ENCODE measurements at regions not wholly inside any gene's neighbourhood (a gene's known extent, or its start where the extent isn't known, plus 50 kb on each side); places are given as distances from the start of the nearest gene placed in this dataset.

DNA sequence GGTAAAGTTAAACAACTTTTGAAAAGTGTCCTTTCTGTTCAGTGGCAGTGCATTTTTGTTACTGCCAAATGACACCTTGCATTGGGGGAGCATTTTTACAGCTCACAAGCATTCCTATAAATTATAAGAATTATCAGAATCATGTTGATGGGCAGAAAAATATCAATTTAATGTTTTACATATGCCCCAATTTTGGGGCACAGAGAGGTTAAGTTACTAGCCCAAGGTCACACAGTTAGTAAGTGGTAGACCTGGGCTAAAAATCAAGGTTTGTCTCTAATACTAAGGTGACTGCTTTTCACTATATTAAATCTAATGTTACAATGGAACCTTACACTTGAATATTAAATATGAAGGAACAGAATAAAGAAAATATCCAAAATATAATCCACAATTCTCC is 180.1 kb upstream of the IVNS1ABP start:
- Mint-ChIP-seq H3K36me3 (ENCODE audit: low read depth) (no peaks in the 10 kb centered on the region), H3K9me3 (no peaks in the 10 kb centered on the region), H3K27ac (no peak overlapping the region), H3K27me3 (no peaks in the 10 kb centered on the region), H3K4me3 (no peak overlapping the region), H3K4me1 (peaks cover 23% of the 10 kb centered on the region)
- no peak for DNase-seq
- no peak for ATAC-seq

DNA sequence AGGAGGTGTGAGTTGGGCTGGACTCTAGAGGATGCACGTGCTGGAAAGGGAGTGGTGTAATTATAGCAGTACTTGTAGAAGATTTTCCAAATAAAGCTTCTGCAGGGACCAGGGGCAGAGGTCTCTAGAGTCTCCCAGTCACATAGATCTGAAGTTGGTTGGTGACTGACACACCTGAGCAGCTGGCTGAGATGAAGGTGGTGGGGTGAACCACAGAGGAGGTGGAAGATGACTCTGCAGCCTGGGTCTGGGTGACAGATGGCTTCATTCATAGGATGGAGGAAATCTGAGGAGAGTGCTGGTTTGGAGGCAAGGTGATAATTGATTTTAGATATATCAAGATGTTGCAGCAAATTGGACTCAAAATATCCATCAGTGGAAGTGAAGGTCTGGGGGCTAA is 178.9 kb upstream of the IVNS1ABP start:
- no peaks in the 10 kb centered on the region for H3K36me3 Mint-ChIP-seq (ENCODE audit: low read depth)
- H3K9me3 Mint-ChIP-seq: no peaks in the 10 kb centered on the region
- no peak overlapping the region for H3K27ac Mint-ChIP-seq

DNA sequence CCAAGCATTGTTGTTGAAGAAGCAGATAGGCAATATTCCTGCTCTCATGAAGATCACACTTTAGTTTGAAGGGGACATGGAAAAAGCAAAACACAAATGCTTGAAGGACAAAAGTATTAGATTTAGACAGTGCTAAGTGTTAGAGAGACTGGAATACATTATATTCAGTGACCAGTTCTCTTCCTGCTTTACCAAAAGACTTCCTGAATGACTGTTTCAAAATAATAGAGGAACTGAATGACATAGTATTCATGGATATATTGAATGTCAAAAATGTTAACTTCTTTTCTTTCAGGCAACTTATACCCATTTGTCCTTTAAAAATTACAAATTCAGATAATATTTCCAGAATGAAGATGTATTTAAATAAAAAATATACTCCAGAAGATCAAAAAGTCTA is 178.0 kb upstream of the IVNS1ABP start:
- ATAC-seq (no peak), DNase-seq (no peak)
- H3K27me3 Mint-ChIP-seq: no peaks in the 10 kb centered on the region
- no peaks in the 10 kb centered on the region for H3K9me3 Mint-ChIP-seq
- H3K36me3 Mint-ChIP-seq (ENCODE audit: low read depth): no peaks in the 10 kb centered on the region
- H3K4me1 Mint-ChIP-seq: peaks cover 10% of the 10 kb centered on the region
- H3K4me3 Mint-ChIP-seq: no peak overlapping the region
- H3K27ac Mint-ChIP-seq: no peak overlapping the region

More for the DNA sequence above, 178.9 kb upstream of the IVNS1ABP start:
- DNase-seq (no peak), ATAC-seq (no peak)
- H3K4me3 Mint-ChIP-seq: no peak overlapping the region
- peaks cover 19% of the 10 kb centered on the region for H3K4me1 Mint-ChIP-seq
- H3K27me3 Mint-ChIP-seq: no peaks in the 10 kb centered on the region

DNA sequence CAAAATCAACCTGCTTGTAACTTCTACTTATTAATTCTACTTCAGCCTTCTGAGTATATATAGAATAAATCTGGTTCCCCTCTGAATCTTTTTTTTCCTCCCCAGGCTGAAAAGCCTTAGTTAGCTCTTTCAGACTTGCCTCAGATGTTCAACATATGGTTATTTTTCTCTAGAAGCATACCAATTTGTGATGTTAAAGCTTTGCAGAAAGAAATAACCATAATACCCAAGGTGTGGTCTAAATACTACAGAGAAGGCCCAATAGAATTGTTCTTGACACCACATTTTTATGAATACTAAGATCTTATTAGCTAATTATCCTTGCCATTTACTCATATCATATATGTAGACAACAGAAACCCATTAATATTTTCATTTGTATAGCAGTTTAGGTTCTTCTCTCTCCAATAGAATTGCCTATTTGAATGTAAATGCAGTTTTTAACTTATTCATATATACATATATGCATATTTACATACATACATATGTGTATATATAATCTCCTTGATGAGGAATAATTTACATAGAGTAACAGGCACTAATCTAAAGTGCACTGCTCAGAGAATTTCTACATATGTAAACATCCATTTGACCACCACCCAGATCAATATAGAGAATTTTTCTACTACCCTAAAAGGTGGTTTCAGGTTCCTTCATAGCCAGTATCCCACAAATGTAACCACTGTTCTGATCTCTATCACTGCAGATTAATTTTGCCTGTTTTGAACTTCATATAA is 175.2 kb upstream of the IVNS1ABP start:
- Mint-ChIP-seq H3K27me3 (no peaks in the 10 kb centered on the region), H3K27ac (no peak overlapping the region), H3K9me3 (no peaks in the 10 kb centered on the region), H3K36me3 (ENCODE audit: low read depth) (no peaks in the 10 kb centered on the region), H3K4me1 (no peaks in the 10 kb centered on the region), H3K4me3 (no peak overlapping the region)
- no peak for DNase-seq
- ATAC-seq: no peak

DNA sequence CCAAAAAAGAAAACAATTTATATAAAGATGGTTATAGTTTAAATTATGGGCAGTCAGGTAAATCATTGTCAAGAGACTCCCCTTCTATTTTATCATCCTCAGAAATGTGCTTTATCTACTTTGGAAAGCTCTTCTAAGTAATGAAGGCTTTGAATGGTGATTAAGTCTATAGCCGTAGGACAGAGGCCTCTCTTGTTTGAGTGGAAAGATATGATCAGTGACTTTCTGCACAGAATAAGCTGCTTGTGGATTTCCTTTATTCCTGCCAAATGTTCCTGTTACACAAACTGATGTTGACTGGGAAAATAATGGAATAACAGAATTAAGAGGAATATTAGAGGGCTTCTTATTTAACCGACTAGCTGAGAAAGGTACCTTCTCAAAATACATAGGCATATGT is 174.6 kb upstream of the IVNS1ABP start:
- Mint-ChIP-seq H3K9me3 (no peaks in the 10 kb centered on the region), H3K4me3 (no peak overlapping the region), H3K27ac (no peak overlapping the region), H3K27me3 (no peaks in the 10 kb centered on the region), H3K36me3 (ENCODE audit: low read depth) (no peaks in the 10 kb centered on the region), H3K4me1 (no peaks in the 10 kb centered on the region)
- DNase-seq: no peak
- ATAC-seq: no peak

DNA sequence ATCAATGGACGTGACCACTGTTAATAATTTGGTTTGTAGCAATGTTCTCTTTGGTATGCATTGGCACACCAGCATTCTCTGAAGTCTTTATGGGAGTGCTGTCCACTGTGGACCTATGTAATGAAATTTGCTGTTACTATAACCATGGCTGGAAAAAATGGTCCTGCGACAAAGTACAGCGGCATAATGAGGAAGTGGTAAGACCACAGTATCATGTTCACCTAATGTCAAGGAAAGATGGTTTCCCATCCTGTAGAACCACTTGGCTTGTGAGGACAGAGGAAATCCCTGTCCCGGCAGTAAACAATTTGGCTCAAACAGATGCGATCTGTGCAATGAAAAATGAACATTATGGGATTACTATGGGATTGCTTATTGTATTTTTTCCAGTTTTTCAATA is 173.9 kb upstream of the IVNS1ABP start:
- no peaks in the 10 kb centered on the region for H3K4me1 Mint-ChIP-seq
- DNase-seq (no peak), ATAC-seq (no peak)
- H3K9me3 Mint-ChIP-seq: no peaks in the 10 kb centered on the region
- H3K4me3 Mint-ChIP-seq: no peak overlapping the region
- H3K27me3 Mint-ChIP-seq: no peaks in the 10 kb centered on the region
- no peaks in the 10 kb centered on the region for H3K36me3 Mint-ChIP-seq (ENCODE audit: low read depth)
- H3K27ac Mint-ChIP-seq: no peak overlapping the region

DNA sequence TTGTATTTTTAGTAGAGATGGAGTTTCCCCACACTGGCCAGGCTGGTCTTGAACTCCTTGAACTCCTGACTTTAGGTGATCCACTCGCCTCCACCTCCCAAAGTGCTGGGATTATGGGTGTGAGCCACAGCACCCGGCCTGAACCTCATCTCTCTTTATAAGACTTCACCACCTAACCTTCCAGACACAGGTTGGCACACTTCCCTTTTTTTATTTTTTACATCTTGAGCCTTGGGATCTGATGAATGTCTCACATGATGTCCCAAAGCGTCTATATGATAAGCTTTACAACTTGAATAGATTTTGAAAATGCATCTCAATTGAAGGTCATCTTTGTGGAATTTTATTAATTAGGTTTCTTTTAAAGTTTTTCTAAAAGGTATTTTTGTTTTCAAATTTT is 172.4 kb upstream of the IVNS1ABP start:
- no peak overlapping the region for H3K4me3 Mint-ChIP-seq
- H3K4me1 Mint-ChIP-seq: no peaks in the 10 kb centered on the region
- H3K27me3 Mint-ChIP-seq: no peaks in the 10 kb centered on the region
- no peaks in the 10 kb centered on the region for H3K9me3 Mint-ChIP-seq
- no peak for ATAC-seq
- no peak overlapping the region for H3K27ac Mint-ChIP-seq
- DNase-seq: no peak
- no peaks in the 10 kb centered on the region for H3K36me3 Mint-ChIP-seq (ENCODE audit: low read depth)

DNA sequence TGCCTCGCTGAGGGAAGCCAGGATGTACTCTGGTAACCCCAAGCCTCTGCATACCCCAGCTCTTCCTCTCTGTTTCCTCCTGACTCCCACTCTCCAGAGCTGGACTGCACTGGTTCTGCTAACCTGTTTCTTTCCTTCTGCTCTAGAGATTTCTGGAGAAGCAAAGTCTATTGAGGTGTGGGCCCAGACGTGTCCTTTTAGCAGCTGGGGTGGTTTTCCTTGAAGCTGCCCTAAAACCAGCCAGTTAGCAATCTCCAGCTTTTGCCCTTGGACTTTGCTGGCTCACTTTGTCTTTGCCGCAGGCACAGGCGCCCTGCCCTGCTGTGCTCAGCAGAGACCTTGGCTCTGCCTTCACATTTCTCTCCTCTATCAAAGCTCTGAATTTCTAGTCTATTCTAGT is 171.8 kb upstream of the IVNS1ABP start:
- no peak for DNase-seq
- Mint-ChIP-seq H3K4me1 (no peaks in the 10 kb centered on the region), H3K4me3 (no peak overlapping the region), H3K9me3 (no peaks in the 10 kb centered on the region), H3K27ac (no peak overlapping the region), H3K27me3 (no peaks in the 10 kb centered on the region), H3K36me3 (ENCODE audit: low read depth) (no peaks in the 10 kb centered on the region)
- ATAC-seq: no peak

DNA sequence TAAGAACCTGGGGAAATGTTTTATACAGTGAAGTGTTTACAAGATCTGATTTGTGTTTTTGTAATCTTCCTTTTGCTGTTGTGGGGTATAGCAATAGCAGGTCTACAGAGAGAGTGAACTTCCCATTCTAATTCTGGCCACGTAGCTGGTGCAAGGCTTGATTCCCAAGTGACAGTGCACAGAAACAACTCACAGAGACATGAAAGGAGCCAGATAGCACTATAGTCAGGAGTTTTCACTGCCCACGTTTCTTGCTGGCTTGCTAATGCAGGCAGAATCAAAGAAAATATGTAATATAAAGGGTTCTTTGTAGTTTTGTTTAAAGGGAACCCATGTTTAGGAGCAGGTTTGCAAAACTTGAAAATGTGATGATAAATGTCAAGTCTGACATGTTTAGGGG is 170.9 kb upstream of the IVNS1ABP start:
- Mint-ChIP-seq H3K4me3 (no peak overlapping the region), H3K27me3 (no peaks in the 10 kb centered on the region), H3K9me3 (no peaks in the 10 kb centered on the region), H3K27ac (no peak overlapping the region), H3K36me3 (ENCODE audit: low read depth) (no peaks in the 10 kb centered on the region), H3K4me1 (no peaks in the 10 kb centered on the region)
- ATAC-seq (no peak), DNase-seq (no peak)

DNA sequence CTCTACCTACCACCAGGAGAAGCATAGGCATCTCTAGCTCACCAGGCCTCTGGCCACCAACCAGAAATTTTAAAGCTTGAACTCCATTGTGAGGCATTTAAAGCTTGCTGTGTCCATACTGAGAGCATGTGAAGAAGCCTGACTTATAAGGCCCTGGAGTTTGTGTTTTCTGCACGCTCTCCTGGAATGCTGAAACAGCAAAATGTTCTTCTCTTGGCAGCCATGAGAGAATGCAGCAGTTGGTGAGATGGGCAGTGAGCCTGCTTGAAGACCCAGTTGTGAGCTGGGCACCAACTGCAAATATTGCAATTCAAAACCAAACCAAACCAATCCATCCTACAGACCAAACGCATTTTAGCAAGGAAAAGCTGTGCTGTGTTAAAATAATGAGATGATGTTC is 170.0 kb upstream of the IVNS1ABP start:
- H3K9me3 Mint-ChIP-seq: no peaks in the 10 kb centered on the region
- H3K27ac Mint-ChIP-seq: no peak overlapping the region
- no peaks in the 10 kb centered on the region for H3K27me3 Mint-ChIP-seq
- DNase-seq: no peak
- H3K4me3 Mint-ChIP-seq: no peak overlapping the region
- no peaks in the 10 kb centered on the region for H3K36me3 Mint-ChIP-seq (ENCODE audit: low read depth)
- no peaks in the 10 kb centered on the region for H3K4me1 Mint-ChIP-seq
- ATAC-seq: no peak

DNA sequence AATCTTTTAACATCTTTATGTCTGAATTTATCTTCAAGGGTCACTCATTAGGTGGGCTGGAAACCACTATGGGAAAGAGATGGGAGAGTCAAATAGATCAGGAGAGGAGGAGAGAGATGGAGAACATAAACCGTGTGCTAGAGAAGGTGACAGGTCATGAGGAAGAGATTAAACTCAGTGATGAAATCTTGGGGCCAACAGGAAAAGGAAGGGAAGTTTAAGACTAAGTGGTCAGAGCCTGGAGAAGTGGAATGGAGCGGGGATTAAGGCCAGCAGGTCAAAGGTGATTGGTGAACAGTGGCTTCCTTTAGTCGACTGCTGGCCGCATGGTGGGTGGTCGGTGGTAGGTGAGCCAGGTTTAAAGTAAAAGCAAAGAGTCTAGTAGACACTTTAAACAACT is 169.3 kb upstream of the IVNS1ABP start:
- Mint-ChIP-seq H3K36me3 (ENCODE audit: low read depth) (no peaks in the 10 kb centered on the region), H3K4me3 (no peak overlapping the region), H3K4me1 (no peaks in the 10 kb centered on the region), H3K27me3 (no peaks in the 10 kb centered on the region), H3K27ac (no peak overlapping the region), H3K9me3 (no peaks in the 10 kb centered on the region)
- DNase-seq (no peak), ATAC-seq (no peak)

DNA sequence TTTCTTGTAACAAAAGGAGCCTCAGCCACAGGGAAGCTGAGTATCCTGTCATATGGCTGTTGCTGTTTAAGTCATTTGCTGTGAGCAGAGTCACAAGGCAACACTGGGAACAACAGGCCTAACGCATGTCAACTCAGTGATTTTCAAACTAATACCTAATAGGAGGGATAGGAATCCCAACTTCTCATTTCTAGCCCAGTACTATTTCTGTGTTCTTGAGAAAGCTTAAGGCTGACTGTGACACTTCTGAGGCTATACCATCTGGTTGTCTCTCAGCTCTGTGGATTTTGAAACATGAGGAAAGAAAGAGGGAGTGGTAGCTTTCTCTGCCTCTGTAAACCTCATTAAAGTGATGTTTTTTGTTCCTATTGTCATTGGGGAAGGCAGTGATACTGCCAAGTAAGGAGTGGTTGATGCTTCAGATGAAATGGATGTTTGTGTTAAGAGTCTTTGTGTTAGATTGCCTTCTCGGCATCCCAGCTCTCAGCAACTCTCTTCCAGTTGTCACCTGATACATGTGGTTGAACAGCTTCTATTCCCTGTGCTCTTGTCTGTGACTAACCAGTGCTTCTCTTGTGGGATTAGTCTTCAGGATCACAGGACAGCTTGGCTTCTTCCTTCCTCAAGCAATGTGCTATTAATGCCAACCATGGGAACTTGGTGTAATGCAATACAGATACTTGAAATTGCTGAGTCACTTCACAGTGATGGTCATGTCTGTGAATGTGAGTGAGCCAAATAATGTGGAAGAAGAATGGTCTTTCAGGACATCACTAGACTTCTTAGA is 166.8 kb upstream of the IVNS1ABP start:
- Mint-ChIP-seq H3K27ac (no peak overlapping the region), H3K4me3 (no peak overlapping the region), H3K36me3 (ENCODE audit: low read depth) (no peaks in the 10 kb centered on the region), H3K9me3 (no peaks in the 10 kb centered on the region), H3K27me3 (no peaks in the 10 kb centered on the region), H3K4me1 (no peaks in the 10 kb centered on the region)
- no peak for DNase-seq
- no peak for ATAC-seq

DNA sequence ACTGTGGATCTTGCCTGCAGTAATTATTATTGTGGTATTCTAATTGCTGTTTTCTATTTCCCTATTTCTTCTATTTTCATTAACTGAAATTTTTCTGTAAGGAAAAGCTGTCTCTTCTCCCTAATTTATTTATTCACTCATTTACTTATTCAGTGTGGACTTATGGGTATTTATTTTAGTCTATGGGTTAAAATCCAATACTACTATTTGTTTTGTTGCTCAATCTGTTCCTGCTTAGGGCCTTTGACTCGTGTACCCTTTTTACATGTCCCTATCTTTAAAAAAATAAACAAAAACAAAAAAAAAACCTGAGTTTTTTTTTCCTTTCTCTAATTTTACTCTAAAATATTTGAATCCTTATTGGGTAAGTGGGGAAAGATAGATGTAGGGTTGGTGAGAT is 166.2 kb upstream of the IVNS1ABP start:
- Mint-ChIP-seq H3K27me3 (no peaks in the 10 kb centered on the region), H3K4me1 (no peaks in the 10 kb centered on the region), H3K4me3 (no peak overlapping the region), H3K27ac (no peak overlapping the region), H3K36me3 (ENCODE audit: low read depth) (no peaks in the 10 kb centered on the region), H3K9me3 (no peaks in the 10 kb centered on the region)
- ATAC-seq: no peak
- DNase-seq: no peak

DNA sequence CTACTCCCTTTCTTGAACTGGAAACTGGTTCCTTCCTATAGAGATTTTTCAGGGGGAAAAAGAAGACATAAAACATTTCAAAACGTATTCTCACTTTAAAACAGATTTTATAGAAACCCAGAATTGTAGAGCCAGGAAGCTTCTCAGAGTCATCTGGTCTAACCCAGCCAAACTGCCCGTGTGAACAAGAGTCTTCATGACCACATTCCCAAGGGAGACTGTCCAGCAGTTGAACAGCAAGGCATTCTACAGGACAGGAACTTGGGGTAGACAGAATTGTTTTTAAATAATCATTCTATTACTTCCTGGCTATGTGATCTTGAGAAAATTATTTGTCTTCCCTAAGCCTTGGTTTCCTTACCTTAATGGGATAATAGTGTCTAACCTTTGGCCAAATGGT is 163.5 kb upstream of the IVNS1ABP start:
- Mint-ChIP-seq H3K36me3 (ENCODE audit: low read depth) (no peaks in the 10 kb centered on the region), H3K27ac (no peak overlapping the region), H3K4me3 (no peak overlapping the region), H3K27me3 (no peaks in the 10 kb centered on the region), H3K9me3 (no peaks in the 10 kb centered on the region), H3K4me1 (no peaks in the 10 kb centered on the region)
- ATAC-seq (no peak), DNase-seq (no peak)

DNA sequence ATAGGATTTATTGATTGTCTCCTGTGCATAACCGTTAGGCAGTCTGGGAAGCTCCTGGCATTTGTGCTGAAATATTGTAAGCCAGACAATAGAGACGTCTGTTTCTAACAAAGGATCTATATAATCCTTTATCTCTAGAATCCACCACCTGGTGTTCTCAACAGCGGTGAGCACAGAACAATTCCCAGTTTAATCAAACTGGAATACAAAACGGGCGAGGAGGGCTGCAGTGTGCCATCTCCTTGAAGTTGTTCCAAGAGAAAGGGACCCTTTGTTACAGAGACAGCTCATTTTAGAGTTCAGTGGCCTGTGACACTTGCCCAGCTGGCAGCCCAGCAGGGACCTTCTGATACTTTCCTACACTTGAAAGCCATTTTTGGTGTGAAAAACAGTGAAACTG is 162.8 kb upstream of the IVNS1ABP start:
- Mint-ChIP-seq H3K9me3 (no peaks in the 10 kb centered on the region), H3K4me1 (peaks cover 2% of the 10 kb centered on the region), H3K36me3 (ENCODE audit: low read depth) (no peaks in the 10 kb centered on the region), H3K27me3 (no peaks in the 10 kb centered on the region), H3K4me3 (no peak overlapping the region), H3K27ac (no peak overlapping the region)
- no peak for ATAC-seq
- no peak for DNase-seq

Measured in activated naive CD8-positive, alpha-beta T cell treated with anti-CD3 and anti-CD28 coated beads, Interleukin-2, amount 50 U/mL, for 24 hours (primary cell).